HEK293 (cell line): ENCODE measurements at regions not wholly inside any gene's neighbourhood (a gene's known extent, or its start where the extent isn't known, plus 50 kb on each side); places are given as distances from the start of the nearest gene placed in this dataset.

Experiments
- CTCF ChIP-seq: fragments of 450-650 bp; formaldehyde crosslinking; IDR thresholded peaks from 2 replicates; pipeline ENCODE4 v1.5.1; 2016; ENCODE audit warnings: missing biosample characterization, missing genetic modification characterization
- YY1 ChIP-seq: fragments of 450-650 bp; formaldehyde crosslinking; IDR thresholded peaks from 2 replicates; pipeline ENCODE4 v1.5.1; 2018; ENCODE audit warnings: missing biosample characterization, missing genetic modification characterization

GRCh38 chr10:78236416-78237015 is 202.9 kb downstream of the RPS24 start:
- TF ChIP-seq CTCF: no peak
- no peak for TF ChIP-seq YY1
